PFSK-1 (cell line): ENCODE measurements at regions not wholly inside any gene's neighbourhood (a gene's known extent, or its start where the extent isn't known, plus 50 kb on each side); places are given as distances from the start of the nearest gene placed in this dataset.

Source experiments
- FOXP2 ChIP-seq: optimal IDR thresholded peaks from 2 replicates; pipeline ENCODE3; 2011; ENCODE audit warnings: borderline replicate concordance, control low read depth, inconsistent platforms; ENCODE audit not compliant: insufficient read depth; ENCODE audit errors: extremely low read length, extremely low read depth
- POLR2AphosphoS5 ChIP-seq: IDR thresholded peaks from 2 replicates; pipeline ENCODE4 v1.6.1; 2012; ENCODE audit warnings: low read depth, mild to moderate bottlenecking, control low read depth, low read length, moderate library complexity
- REST ChIP-seq, 2 experiments: IDR thresholded peaks; 2 replicates each; pipeline versions ENCODE4 v1.6.1 to v1.8.0; 2011 to 2012; ENCODE audit warnings: low read depth in 2 of 2, low read length in 2 of 2, control low read depth in 1 of 2, inconsistent platforms in 1 of 2, mild to moderate bottlenecking in 1 of 2, moderate library complexity in 1 of 2; ENCODE audit not compliant: insufficient read depth in 1 of 2
- SIN3A ChIP-seq: IDR thresholded peaks from 2 replicates; pipeline ENCODE4 v1.6.1; 2012; ENCODE audit warnings: mild to moderate bottlenecking, low read length, moderate library complexity, borderline replicate concordance; ENCODE audit not compliant: insufficient read depth
- TAF1 ChIP-seq: IDR thresholded peaks from 2 replicates; pipeline ENCODE4 v1.6.1; 2012; ENCODE audit warnings: low read length, control low read depth, borderline replicate concordance; ENCODE audit not compliant: insufficient read depth

- TF ChIP-seq REST (IDR thresholded peaks at IDR 0.05; ENCODE audit: insufficient read depth in 1 of 2, low read depth in 2 of 2, low read length in 2 of 2) = no peak
- TF ChIP-seq POLR2AphosphoS5 = no peak
- no peak for TF ChIP-seq SIN3A
- TF ChIP-seq FOXP2 = no peak
- no peak for TF ChIP-seq TAF1
Observed at GRCh38 chr4:169885893-169886292, 128.1 kb upstream of the HPF1 start.

- TF ChIP-seq POLR2AphosphoS5 (no peak), REST (IDR thresholded peaks at IDR 0.05; ENCODE audit: insufficient read depth in 1 of 2, low read depth in 2 of 2, low read length in 2 of 2) (no peak)
Observed at GRCh38 chr4:169881769-169882168, 124.0 kb upstream of the HPF1 start.

DNA sequence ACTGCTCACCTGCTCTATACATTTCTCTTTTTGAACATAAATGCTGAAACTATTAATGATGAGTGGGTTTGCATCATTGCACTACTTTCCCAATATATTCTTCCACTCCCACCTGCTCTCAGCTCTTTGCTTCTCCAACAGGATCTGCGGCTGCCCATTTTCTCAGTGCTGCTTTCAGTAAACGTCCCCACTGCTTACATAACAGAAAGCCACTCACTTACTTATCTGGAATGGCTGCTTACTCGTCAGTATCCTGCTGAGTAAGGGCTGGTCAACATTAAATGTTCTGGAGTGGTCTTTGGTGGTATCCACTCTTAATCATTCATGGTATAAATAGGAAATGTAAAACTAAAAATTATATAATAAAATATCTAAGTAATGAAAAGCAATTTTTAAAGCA is 112.8 kb upstream of the HPF1 start:
- TF ChIP-seq POLR2AphosphoS5 (no peak), TAF1 (no peak), REST (IDR thresholded peaks at IDR 0.05; ENCODE audit: insufficient read depth in 1 of 2, low read depth in 2 of 2, low read length in 2 of 2) (no peak), SIN3A (no peak), FOXP2 (no peak)

DNA sequence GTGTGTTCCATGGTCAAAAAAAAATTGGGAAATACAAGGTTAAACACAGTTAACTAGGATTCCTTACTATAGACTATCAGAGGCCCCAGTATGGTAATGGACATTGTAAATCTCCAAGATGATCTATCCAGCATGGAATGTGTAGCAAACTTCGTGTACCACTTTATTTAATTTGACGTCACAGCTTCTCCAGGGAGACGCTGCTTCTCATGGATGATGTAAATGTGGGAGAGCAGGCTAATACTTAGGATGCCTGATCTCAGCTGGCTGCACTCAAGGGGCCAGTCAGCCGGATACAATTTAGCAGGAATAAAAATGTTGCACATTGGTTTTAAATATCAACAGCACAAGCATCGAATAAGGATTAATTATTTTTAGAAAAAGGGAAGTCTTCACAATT is 111.7 kb upstream of the HPF1 start:
- no peak for TF ChIP-seq SIN3A
- TF ChIP-seq FOXP2 = no peak
- no peak for TF ChIP-seq TAF1
- TF ChIP-seq REST (IDR thresholded peaks at IDR 0.05; ENCODE audit: insufficient read depth in 1 of 2, low read depth in 2 of 2, low read length in 2 of 2) = no peak
- TF ChIP-seq POLR2AphosphoS5 = no peak

DNA sequence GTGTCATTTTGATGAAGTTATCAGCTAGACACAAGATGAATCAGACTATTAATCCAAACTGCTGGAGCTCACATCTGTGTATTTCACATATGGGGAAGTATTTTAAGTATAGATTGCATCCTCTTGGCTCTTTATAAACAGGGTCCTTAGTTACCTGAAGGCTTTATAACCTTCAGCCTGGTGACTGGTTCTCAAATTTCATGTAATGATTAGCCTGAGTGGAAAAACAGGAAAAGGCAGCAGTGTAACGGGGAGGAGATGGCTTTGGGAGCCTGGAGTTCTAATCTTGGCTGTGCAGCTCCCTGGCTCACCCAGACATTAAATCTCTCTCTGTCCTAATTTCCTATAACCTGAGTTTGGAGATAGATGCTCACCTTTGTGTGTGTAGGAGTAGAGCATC is 103.8 kb upstream of the HPF1 start:
- TF ChIP-seq REST (IDR thresholded peaks at IDR 0.05; ENCODE audit: insufficient read depth in 1 of 2, low read depth in 2 of 2, low read length in 2 of 2) (no peak), FOXP2 (no peak), TAF1 (no peak), SIN3A (no peak), POLR2AphosphoS5 (no peak)
